Neural progenitor cell (in vitro differentiated cells): ENCODE measurements at regions not wholly inside any gene's neighbourhood (a gene's known extent, or its start where the extent isn't known, plus 50 kb on each side); places are given as distances from the start of the nearest gene placed in this dataset.

Experiments
- DNase-seq: peaks from one replicate; pipeline ENCODE4 v3.0.0-alpha.2; 2016; ENCODE audit warnings: low spot score
- H2AFZ ChIP-seq: fragments of 200-600 bp; sonication (generic); replicated peaks from 2 replicates; pipeline ENCODE4 v1.6.1; 2016; ENCODE audit warnings: antibody characterized with exemption
- H3F3A ChIP-seq: fragments of 200-600 bp; sonication (generic); 2 replicates; pipeline ENCODE4 v1.6.1; 2016; ENCODE audit warnings: antibody characterized with exemption, low read depth
- H3K27ac ChIP-seq: fragments of 200-600 bp; sonication (generic); 2 replicates; pipeline ENCODE4 v1.5.1; 2016; ENCODE audit warnings: mild to moderate bottlenecking
- H3K27me3 ChIP-seq: fragments of 200-600 bp; sonication (generic); 2 replicates; pipeline ENCODE4 v1.6.1; 2016; ENCODE audit warnings: mild to moderate bottlenecking, moderate library complexity
- H3K36me3 ChIP-seq: fragments of 200-600 bp; sonication (generic); 2 replicates; pipeline ENCODE4 v1.5.1; 2016
- H3K4me1 ChIP-seq: fragments of 200-600 bp; sonication (generic); 2 replicates; pipeline ENCODE4 v1.6.1; 2016; ENCODE audit warnings: mixed run types
- H3K4me2 ChIP-seq: fragments of 200-600 bp; sonication (generic); 2 replicates; pipeline ENCODE4 v1.6.1; 2016
- H3K4me3 ChIP-seq: fragments of 200-600 bp; sonication (generic); 2 replicates; pipeline ENCODE4 v1.5.1; 2016
- H3K79me2 ChIP-seq: fragments of 200-600 bp; sonication (generic); 2 replicates; pipeline ENCODE4 v1.6.1; 2016; ENCODE audit warnings: low read depth
- H3K9ac ChIP-seq: fragments of 200-600 bp; sonication (generic); 2 replicates; pipeline ENCODE4 v1.6.1; 2016
- H3K9me3 ChIP-seq: fragments of 200-600 bp; sonication (generic); 2 replicates; pipeline ENCODE4 v1.5.1; 2016; ENCODE audit warnings: low read depth
- H4K20me1 ChIP-seq: fragments of 200-600 bp; sonication (generic); 2 replicates; pipeline ENCODE4 v1.6.1; 2016; ENCODE audit warnings: low read depth
- H3K27ac Mint-ChIP-seq: 3 replicates; pipeline ENCODE4 v1.8.0; 2021; ENCODE audit warnings: mixed read lengths
- H3K27me3 Mint-ChIP-seq: 2 replicates; pipeline ENCODE4 v1.8.0; 2022; ENCODE audit warnings: low read depth, mild to moderate bottlenecking, inconsistent platforms, moderate library complexity, mixed read lengths; ENCODE audit not compliant: insufficient read depth
- H3K36me3 Mint-ChIP-seq: 3 replicates; pipeline ENCODE4 v1.8.0; 2021; ENCODE audit warnings: mixed read lengths
- H3K4me1 Mint-ChIP-seq: 3 replicates; pipeline ENCODE4 v1.8.0; 2021; ENCODE audit warnings: mixed read lengths
- H3K4me3 Mint-ChIP-seq: 3 replicates; pipeline ENCODE4 v1.8.0; 2021; ENCODE audit warnings: mild to moderate bottlenecking, moderate library complexity, mixed read lengths
- H3K9me3 Mint-ChIP-seq: 3 replicates; pipeline ENCODE4 v1.8.0; 2020; ENCODE audit warnings: mixed read lengths
- CTCF ChIP-seq: fragments of 200-600 bp; sonication (generic); IDR thresholded peaks from 2 replicates; pipeline ENCODE4 v1.5.1; 2017; ENCODE audit warnings: antibody characterized with exemption, mild to moderate bottlenecking
- EZH2 ChIP-seq: fragments of 200-600 bp; sonication (generic); IDR thresholded peaks from 2 replicates; pipeline ENCODE4 v1.6.1; 2017; ENCODE audit warnings: antibody characterized with exemption, mild to moderate bottlenecking, moderate library complexity
- EZH2phosphoT487 ChIP-seq: fragments of 200-600 bp; sonication (generic); IDR thresholded peaks from 2 replicates; pipeline ENCODE4 v1.6.1; 2017; ENCODE audit warnings: antibody characterized with exemption

DNA sequence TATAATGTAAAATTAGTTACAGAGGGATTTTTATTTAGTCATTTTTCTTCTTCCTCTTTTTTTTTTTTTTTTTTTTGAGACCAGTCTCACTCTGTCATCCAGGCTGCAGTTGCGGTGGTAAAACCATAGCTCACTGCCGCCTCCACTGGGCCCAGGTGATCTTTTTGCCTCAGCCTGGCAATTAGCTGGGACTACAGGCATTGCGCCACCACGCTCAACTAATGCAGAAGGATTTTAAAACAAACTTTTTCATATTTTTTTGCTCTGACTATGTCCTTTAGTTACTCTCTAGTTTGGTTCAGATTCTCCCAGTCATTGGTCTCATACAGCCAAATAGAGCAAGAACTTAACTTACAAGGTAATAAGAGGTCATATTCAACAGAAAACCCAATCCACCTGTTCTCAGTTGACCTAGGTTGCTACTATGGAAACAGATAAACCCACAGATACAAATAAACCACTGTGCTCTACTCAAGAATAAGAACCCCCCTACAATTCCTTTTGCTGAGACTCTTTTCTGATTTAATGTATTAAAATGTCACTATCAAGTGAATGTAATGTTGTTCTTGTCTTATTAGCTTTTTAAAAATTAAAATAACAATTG, 50.1 kb upstream of the TTC39B start:
- no peak overlapping the region for H3K4me3 Mint-ChIP-seq
- no peak overlapping the region for H3K27ac ChIP-seq
- no peaks in the 10 kb centered on the region for H4K20me1 ChIP-seq
- no peak overlapping the region for H3K4me3 ChIP-seq
- no peaks in the 10 kb centered on the region for H3K9me3 ChIP-seq
- DNase-seq, result peak; percentile 8
- no peaks in the 10 kb centered on the region for H3K79me2 ChIP-seq
- peaks cover 4% of the 10 kb centered on the region for H3K4me1 ChIP-seq
- no peaks in the 10 kb centered on the region for H3K27me3 ChIP-seq
- H2AFZ ChIP-seq, result no peak overlapping the region
- H3K4me1 Mint-ChIP-seq, result no peaks in the 10 kb centered on the region
- no peak overlapping the region for H3K9ac ChIP-seq
- no peaks in the 10 kb centered on the region for H3K36me3 Mint-ChIP-seq
- no peak overlapping the region for H3K4me2 ChIP-seq
- H3K36me3 ChIP-seq, result no peaks in the 10 kb centered on the region
- H3K27me3 Mint-ChIP-seq, result peaks cover 5% of the 10 kb centered on the region
- TF ChIP-seq EZH2phosphoT487, result no peak
- no peak for TF ChIP-seq EZH2
- peak; percentile 16 for TF ChIP-seq CTCF
- H3K9me3 Mint-ChIP-seq, result peaks cover 4% of the 10 kb centered on the region
- H3K27ac Mint-ChIP-seq, result no peak overlapping the region
- no peaks in the 10 kb centered on the region for H3F3A ChIP-seq
